NCI-H1105 (cell line): ENCODE measurements at regions not wholly inside any gene's neighbourhood (a gene's known extent, or its start where the extent isn't known, plus 50 kb on each side); places are given as distances from the start of the nearest gene placed in this dataset.
"Not testable (repeated sequence)": the region's sequence is repeated elsewhere in the genome, so short reads cannot be mapped to it uniquely, and the experiment has no call there.

Experiments used
- DNase-seq: peaks from one replicate; lab custom pipeline; 2025; lab: John Stamatoyannopoulos, UW

DNA sequence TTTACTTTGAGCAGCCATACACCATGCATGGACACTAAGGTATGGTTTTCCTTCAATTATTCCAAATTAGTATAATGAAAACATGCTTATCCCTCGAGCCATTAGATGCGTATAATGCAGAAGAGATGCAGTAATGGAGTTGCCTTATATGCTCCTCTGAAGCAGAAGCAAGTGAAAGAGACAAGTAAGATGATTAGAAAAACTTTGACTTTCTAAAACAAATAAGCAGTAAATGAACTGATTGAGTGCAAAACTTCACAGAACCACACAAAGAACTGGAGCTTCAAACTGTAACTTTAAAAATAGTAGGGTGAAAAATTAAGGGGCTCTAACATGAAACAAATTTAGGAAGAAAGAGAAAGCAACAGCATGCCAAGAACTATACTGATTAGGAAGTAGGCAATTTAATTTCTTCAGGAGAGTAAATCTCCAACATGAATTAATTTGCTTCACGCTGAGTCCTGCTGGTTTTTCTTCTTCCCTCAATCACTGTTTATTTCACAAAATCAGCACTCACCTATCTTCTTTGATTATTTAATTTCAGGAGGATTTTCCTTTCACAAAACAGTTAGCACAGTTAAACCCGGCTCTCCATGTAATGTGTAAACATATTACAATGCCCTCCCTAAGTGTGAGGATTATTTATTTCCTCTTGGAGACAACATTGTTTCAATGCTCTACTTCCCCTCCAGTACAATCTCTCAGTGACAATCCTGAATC is 90.3 kb upstream of the PAM start:
- no peak for DNase-seq

DNA sequence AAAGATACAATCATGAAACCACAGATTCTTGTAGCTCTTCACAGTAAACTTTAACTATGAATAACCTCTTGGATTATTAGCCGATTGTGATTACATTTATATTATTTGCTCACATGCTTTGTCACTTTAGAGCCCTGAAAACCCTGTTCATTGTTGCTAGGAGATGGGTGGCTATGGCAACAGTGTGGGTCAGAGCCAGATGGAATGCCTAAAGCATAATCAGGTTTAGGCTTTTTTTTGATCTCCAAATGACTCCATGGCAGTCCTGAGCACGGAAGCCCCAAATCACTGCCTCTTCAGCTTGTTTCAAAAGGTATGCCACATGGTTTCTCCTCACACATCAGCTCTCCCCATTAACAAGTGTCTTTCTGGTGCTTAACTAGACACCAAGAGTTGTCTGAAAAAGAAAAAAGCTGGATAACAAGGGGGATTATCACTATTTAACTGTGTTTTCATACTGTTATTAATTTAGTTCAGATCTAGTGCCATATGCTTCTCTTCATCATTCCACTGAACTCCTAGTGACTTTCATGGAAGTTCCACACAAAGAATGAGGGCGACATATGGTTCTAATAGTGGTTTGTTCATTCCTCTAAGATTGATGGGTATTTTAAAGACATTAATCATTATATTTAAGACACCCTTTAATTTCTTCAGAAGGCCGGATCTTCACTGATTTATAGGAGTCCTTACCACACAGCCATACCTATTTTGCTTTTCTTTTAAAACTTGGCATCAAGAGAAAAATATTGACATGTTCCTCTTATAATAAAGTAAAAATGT is 88.8 kb upstream of the PAM start:
- DNase-seq = peak; percentile 59

DNA sequence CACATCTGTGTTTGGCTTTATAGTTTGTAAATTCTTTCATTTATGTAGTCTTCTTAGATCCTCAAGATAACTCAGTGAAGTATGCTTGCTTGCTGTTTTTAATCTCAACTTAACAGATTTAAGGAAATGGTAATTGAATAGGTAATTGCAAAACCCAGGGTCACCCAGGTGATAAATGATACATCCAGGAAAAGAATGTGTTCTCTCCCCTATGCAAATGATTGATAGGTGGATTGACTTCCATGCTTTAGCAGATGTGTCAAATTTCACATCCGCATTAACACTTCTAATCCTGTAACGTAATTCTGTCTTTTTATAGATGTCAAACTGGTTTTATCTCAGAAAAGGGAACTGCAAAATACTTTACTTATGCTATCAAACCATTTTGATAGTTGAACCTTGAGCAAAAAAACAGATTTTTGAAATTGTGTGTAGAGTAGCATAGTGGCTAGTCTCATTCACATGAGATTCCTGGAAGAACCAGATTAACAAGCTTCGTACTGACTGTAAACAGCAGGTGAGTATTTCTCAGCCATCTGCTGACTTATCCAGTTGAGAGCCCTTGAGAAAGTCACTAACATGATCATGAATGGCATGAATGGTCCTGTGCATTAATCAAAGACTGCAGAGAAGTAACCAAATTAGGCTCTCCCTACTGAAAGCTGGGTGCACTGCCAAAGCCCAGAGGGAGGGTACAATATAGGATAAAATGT is 86.7 kb upstream of the PAM start:
- peak; percentile 78 for DNase-seq

DNA sequence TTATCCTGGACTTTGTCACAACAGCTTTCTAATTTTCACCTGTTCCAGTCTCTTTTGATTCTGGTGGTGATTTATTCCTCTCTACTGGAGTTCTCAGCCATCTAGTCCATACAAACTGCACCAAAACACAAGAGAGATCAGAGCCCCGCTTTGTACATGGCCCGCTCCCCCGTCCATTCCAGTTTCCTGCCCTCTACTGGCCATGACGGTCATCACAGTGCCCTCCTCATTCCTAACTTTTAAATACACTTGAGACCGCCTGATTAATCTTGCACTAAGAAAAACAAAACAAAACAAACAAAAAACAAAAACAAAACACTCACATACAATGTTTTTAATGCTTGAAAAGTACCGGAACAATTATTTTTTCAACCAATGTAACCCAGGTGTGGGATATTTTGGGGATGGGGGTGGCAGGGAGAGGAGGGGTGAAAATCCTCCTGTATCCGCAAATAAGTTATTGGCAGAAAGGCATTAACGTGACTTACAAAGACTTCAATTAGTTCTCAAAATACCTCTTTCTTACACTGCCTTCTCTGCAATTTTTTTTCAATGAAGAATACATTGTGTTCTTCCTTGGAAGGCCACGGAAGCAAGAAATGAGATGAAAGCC is 84.8 kb upstream of the PAM start:
- DNase-seq = peak; percentile 34

DNA sequence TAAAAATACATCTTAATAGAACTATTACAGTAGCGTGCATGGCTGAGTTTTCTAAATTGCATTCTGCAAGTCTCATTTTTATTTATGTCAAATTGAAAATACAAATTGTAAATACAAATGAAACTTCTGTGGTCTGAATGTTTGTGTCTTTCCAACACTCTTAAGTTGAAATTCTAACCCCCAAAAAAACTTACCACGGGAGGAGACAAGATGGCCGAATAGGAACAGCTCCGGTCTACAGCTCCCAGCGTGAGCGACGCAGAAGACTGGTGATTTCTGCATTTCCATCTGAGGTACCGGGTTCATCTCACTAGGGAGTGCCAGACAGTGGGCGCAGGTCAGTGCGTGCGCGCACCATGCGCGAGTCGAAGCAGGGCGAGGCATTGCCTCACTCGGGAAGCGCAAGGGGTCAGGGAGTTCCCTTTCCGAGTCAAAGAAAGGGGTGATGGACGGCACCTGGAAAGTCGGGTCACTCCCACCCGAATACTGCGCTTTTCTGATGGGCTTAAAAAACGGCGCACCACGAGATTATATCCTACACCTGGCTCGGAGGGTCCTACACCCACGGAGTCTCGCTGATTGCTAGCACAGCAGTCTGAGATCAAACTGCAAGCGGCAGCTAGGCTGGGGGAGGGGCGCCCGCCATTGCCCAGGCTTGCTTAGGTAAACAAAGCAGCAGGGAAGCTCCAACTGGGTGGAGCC is 83.9 kb upstream of the PAM start:
- DNase-seq = not testable (repeated sequence)

DNA sequence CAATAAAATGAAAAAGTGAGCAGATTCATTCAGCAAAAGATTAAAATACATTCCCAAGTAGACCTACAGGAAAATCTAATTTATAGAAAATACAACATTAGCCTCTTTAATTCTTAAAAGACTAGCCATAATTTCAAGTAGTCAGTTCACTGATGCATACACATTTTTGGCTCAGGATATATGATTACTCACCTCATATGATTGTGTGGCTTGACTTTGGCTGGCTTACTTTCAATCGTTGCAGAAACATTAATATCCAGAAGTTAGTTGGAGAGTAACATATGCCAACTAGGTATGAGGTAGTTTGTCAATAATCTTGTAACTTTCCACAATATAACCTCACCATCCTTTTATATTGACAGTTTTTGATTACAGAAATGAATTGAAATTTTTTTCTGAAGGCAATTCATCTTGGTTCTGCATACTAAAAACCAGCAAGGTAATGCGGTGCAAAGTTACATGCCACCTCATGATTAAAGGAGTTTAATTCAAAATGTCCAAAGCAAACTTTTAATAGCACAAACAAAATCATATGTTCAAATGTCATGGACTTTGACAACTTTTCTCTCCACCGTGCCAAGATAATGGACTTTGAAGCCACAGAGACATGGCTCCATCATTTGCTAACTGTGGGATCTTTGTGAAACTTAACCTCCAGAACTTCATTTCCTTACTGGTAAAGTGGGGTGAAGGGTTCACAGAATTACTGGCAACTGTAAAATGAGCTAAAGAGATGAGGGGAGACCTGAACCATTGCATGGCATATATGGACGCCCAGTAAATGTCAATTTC is 76.6 kb upstream of the PAM start:
- no peak for DNase-seq

DNA sequence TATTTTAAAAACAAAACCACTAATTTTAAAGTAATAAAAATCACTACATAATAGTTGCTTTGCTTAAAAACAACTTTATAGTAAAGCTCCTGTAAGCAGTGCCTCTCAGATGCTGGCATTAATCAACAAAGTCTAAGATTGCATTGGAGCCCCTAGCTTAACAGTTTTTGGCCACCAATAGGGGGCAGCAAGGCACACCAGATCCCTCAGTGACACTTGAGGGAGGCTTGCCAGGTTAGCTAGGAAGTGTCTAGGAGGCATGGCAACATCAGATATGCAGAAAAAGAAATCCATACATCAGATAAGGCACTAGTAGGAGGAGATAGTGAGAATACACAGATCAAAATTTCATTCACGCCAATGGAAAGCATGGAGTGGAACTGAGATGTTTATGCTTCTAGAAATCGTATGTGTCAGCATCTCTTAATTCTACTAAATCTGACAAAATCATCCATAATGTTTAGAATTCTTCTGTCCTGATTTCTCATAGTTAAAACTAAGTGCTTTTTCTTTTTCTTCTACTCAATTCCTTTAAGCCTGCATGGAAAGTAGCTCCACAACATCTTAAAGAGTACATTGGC is 73.6 kb upstream of the PAM start:
- DNase-seq = peak; percentile 47

DNA sequence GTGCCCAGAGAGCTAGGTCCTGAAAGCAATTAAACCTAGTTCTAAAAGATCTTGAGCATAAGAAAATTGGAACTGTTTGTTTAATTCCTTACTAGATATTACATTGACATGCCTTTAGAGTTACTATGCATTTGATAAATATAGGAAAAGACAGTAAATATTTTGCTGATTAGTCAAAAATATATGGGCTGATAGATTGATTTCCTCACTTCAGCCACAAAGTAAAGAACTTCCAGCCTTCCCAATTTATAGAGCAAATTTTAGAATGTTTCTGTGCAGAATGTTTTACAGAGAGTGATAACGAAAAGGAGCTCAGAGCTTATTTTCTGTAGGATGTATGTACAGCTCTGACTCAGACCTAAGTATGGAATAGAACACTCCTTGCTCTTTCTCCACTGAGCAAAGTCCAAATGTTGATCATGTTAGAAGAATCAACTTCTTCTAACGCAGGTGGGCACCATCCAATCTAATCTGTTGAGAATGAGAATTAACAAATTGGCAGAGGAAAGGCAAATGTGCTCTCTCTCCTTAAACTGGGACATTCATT is 72.9 kb upstream of the PAM start:
- DNase-seq = no peak

DNA sequence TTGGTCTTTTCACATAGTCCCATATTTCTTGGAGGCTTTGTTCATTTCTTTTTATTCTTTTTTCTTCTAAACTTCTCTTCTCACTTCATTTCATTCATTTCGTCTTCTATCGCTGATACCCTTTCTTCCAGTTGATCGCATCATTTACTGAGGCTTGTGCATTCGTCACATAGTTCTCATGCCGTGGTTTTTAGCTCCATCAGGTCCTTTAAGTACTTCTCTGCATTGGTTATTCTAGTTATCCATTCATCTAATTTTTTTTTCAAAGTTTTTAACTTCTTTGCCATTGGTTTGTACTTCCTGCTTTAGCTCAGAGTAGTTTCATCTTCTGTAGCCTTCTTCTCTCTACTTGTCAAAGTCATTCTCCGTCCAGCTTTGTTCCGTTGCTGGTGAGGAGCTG is 67.0 kb upstream of the PAM start:
- DNase-seq = not testable (repeated sequence)

DNA sequence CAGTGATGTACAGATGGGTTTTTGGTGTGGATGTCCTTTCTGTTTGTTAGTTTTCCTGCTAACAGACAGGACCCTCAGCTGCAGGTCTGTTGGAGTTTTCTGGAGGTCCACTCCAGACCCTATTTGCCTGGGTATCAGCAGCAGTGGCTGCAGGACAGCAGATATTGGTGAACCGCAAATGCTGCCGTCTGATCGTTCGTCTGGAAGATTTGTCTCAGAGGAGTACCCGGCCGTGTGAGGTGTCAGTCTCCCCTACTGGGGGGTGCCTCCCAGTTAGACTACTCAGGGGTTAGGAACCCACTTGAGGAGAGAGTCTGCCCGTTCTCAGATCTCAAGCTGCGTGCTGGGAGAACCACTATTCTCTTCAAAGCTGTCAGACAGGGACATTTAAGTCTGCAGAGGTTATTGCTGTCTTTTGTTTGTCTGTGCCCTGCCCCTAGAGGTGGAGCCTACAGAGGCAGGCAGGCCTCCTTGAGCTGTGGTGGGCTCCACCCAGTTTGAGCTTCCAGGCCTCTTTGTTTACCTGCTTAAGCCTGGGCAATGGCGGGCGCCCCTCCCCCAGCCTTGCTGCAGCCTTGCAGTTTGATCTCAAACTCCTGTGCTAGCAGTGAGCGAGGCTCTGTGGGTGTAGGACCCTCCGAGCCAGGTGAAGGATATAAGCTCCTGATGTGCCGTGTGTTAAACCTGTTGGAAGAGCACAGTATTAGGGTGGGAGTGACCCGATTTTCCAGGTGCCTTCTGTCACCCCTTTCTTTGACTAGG is 66.3 kb upstream of the PAM start:
- DNase-seq = not testable (repeated sequence)

DNA sequence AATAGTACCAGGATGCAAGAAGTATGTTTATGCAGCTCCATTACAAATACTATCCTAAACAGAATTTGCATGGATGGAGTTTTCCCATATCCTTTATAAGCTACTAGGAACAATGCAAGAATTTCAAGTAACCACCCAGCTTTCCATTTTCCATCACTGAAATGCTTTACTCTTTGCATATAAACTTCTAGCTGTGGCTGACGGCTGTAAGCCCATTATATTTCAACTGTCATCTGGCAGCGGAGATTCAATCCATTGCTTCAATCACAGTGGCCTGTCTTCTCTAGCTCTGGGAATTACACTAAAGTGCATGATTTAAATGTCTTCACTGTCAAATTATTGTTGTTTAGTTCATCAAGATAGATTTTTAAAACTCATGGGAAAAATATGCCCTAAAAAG is 64.2 kb upstream of the PAM start:
- no peak for DNase-seq

DNA sequence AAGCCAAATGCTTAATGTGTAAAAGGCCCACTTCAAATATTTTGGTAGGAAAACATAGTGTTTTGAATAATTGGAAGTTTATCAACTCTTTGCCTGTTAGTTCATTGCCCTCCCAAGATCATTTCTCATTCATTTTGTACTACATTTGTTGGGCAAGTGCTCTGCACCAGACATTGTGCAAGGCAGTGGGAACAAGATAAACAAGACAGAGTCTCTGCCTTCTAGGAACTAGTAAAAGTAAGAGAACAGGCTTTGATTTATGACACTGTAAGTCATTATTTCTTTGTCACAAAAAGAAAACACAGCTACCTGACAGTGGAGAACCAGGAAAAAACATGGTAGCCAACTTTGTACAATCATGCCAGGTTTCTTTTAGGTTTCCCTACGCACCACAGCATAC is 63.7 kb upstream of the PAM start:
- DNase-seq = no peak

DNA sequence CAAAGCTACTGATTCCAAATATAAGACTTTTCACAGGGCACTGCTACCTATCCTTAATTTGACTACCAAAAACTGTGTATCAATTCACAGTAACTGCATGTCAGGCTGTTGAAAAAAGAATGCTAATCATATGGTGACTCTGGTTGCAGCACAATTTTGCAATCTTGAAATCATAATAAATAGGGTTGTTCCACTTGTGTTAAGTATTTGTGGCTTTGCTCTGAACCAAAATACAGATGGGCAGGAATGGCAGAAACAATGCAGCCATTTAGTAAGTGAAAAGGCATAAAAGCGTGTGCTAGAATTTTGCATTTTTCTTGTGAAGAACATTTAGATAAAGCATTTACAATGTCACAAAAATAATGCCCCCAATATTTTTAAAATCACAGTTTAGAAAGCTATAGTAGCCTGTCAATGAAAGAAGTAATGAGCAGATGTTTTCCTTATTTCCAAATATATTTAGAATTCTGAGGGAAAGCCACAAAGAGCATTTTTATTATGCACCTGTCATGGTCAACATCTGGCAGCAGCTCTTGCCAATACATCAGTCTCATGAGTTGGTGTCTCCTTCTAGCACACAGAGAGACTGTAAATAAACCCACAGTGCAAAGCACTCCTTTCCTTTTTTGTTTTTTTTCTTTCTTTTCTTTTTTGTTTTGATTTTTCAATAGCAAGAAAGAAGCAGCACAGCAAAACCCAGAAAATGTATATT is 54.8 kb upstream of the PAM start:
- no peak for DNase-seq

DNA sequence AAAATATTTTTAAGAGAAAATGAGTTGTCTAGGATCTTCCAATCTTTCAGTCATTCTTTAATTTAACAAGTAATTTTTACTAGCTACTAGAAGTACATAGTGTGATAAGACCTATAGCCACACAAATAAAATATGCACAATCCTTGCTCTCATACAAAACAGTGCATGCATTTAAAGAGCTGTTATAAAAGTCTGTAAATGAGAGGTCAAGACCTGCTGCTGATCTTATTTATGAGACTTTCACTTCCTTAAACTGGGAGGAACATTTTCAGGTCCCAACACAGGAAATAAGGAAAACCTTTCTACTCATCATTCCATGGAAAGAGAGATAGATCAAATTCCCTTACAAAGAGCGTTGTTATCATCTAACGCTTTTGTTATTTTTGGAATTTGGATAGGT is 54.2 kb upstream of the PAM start:
- no peak for DNase-seq

DNA sequence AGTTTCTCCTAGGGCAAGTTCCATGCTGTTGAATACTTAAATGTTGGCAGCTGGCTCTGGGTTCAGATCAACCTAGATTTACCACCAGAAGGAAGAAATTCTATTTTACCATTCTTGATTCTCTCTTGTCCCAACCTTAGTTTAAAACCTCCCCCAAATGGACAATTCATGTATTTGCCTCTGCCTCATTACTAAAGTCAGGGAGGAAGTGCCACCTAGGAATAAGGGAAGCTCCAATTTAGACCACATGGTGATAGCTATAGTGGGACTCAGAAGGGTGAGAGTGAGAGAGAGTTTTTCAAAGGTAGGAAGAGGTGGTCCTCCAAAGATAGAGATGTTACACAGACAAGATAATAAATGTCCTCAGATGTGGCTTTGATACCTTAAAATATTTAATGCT is 53.4 kb upstream of the PAM start:
- no peak for DNase-seq
